HT-29 (cell line): ENCODE measurements at regions not wholly inside any gene's neighbourhood (a gene's known extent, or its start where the extent isn't known, plus 50 kb on each side); places are given as distances from the start of the nearest gene placed in this dataset.

ENCODE experiments used
- DNase-seq: peaks from one replicate; pipeline ENCODE4 v3.0.0-alpha.2; 2015; ENCODE audit warnings: low spot score

DNA sequence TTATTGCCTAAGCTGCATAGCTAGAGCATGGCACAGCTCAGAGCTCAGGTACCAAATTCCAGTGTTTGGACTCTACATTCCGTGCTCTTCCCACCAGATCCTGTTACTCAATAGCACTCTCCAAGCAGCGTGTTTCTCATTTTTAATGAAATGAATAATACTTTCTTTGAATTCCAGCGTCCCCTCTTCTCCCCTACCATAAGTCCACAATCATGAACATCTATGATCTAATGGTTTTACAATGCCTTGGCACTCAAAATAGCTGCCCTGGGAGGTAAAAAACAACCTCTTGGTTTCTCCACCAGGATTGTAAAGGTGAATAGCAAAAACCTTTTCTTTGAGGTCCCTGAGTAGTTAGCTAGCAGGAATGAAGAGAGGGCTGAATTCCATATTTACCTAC is 480.0 kb upstream of the PKN2 start:
- no peak for DNase-seq

- DNase-seq: no peak
Measured at GRCh38 chr1:88204612-88205167, 479.4 kb upstream of the PKN2 start.

DNA sequence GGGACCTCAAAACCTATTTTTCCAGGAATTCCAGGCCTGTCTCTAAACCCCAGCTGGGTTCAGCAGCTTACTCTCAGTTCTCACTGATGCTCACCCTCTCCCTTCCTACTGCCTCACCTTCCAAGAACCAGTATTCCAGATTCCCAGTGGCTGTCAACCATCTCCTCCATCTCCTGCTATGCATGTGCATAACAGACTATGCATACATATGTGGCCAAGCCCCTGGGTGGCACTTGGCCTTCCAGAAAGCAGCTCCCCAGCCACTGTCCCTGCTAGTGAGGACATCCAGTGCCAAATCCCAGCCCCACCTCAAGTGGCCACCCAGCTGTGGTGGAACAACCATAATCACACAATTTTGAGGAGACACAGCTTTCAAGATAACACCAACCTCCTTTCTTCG is 475.7 kb upstream of the PKN2 start:
- no peak for DNase-seq

DNA sequence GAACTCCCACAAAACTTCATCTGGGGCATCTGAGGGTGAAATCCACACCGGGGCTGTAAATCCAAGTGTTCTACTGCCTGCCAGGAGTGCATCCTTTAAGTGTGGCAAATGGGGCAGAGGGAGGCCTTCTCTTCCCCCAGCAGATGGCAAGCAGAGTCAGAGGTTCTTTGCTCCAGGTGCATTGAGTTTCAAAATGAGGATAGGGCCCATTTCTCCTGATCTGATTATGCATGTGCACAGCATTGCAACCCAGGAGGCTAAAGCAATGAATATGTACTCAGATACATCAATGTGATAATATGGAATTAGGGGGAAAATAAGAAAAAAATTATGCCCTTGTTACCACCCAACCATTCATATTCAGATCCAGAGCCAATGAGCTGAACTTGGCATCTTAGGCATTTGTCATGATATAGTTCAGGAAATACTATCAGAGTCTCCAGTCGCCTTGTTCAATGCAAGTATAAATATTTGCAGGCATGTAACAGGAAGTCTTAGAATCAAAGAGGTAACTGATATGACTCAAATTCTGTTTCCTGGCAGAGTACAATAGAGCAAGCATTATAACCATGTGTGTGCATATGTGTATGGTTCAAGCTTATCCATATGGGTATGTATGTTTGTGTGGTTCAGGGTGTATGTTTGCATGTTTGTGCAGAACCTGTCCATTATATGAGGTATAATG is 473.8 kb upstream of the PKN2 start:
- no peak for DNase-seq

GRCh38 chr1:88216441-88216840 is 467.6 kb upstream of the PKN2 start:
- DNase-seq: no peak

DNA sequence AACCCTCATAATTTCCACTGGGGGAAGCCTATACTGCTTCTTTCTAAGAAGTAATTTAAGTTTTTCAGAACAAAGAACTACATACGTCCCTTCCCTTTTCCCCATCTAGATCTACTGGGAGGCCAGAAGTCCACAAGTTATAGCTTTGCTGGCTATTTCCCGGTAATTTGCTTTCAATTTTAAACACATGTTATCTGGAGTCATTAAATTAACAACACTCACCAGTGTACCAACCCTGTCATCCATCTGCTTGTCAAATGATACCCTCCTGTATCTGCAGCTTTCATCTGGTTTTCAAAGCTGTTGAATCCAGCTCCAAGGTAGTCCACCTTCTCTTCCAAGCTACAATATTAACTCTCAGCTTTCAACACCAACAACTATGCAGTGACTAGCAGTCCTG is 466.7 kb upstream of the PKN2 start:
- DNase-seq: no peak

GRCh38 chr1:88219521-88219920 is 464.6 kb upstream of the PKN2 start:
- no peak for DNase-seq

GRCh38 chr1:88221411-88221810 is 462.7 kb upstream of the PKN2 start:
- DNase-seq: no peak

- no peak for DNase-seq
Measured at GRCh38 chr1:88224906-88225305, 459.2 kb upstream of the PKN2 start.

- DNase-seq: peak; percentile 47
Measured at GRCh38 chr1:88228114-88228513, 456.0 kb upstream of the PKN2 start.

DNA sequence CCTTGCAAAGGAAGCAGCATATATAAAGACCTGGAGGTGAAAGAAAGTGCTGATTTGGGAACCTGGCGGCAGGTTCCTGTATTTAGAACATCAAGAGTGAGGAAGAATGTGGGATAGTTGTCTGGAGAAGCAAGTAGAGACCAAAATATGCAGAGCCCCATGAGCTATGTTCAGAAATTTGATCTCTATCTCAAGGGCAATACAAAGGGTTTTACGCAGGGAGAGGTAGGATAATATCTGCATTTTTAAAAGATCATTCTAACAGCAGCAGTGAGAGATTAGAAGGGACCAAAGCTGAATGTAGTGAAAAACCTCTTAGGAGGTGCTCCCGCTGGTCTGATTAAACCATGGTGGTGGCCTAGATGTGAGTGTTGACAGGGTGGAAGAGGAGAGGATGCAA is 453.9 kb upstream of the PKN2 start:
- no peak for DNase-seq

DNA sequence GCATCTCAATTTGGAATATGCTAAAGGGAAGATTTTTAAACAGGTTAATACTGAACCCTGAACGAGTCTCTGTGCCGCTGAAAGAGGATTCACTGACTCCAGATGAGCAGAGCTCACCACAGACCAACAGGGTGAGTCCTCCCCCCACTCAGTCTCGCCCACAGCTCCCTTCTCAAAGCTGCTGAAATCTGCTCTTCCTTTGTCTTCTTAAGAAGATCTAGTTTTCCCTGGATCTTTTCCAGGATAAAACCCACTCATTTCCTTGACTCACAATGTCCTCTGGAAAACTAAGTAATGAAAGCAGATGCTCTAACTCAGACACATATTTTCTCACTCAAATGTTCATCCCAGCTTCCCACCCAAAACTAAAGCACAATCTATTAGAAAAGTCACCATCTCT is 447.0 kb upstream of the PKN2 start:
- no peak for DNase-seq

GRCh38 chr1:88239205-88239604 is 444.9 kb upstream of the PKN2 start:
- peak; percentile 23 for DNase-seq

DNA sequence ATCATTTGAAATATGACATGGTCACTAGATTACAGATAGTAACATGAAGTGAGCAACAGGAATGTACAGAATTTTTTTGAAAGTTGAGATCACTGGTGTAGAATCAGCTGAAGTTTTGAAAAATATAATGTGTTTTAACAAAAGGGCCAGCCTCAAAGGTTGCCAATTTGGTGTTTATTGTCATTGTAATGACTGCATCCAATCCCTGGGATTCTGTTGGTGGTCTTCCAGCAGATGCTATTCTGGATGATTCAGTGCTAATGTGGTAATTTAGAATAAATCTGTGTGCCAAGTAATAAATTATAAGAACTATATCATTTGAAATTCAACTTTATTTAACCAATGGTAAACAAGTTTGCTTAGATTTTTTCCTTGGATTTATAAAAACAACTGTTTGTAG is 436.4 kb upstream of the PKN2 start:
- no peak for DNase-seq

GRCh38 chr1:88250915-88251314 is 433.2 kb upstream of the PKN2 start:
- DNase-seq: no peak

DNA sequence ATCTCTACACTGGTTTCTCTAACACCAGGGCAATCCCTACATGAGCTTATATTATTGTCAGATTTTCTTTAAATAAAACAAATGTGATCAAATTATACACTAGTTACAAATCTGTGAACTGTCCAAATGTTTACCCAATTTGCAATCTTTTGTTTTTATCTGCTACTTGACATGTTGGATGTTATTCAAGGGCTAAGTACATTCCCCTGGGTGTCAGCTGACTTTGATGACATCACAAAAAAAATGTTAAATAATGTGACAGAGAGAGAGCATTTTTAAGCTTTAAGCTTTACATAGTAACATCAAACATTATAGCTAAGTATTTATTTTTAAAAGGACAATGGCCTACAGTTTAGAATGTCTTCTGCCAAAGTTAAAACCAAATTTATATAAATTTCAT is 431.3 kb upstream of the PKN2 start:
- DNase-seq: no peak

DNA sequence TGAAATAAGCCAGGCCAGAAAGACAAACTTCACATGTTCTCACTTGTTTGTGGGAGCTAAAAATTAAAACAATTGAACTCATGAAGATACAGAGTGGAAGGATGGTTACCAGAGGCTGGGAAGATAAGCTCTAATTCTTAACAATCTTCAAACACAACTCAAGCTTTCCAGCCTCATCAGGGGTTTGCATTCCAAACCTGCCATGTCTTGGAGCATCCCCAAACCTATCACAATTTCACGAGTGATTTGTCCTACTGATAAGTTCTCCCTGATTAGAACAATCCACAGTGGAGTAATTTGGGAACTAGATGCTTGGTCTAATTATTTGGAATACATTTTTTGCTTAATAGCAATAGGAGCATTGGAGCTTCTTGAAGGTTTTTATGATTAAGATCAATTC is 418.5 kb upstream of the PKN2 start:
- no peak for DNase-seq

GRCh38 chr1:88266051-88266450 is 418.0 kb upstream of the PKN2 start:
- no peak for DNase-seq

DNA sequence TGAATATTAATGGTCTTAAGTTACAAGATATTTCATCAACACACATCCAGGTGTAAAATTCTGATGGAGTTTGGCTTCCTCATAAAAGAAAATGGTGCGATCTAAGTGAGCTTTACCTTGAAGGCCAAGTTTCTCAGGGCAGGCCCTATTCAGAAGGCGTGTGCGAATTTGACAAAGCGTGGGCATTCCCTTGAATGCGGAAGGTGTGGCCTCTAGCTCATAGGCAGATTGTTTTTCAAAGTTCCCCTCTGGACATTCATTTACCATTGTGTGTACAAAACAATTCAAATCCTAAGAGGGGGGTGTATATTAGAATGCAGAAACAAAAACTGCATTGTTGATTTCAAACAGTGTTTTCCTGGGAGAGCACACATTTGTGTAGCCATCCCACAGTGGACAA is 411.9 kb upstream of the PKN2 start:
- no peak for DNase-seq

- no peak for DNase-seq
Measured at GRCh38 chr1:88274431-88274830, 409.6 kb upstream of the PKN2 start.

- no peak for DNase-seq
Measured at GRCh38 chr1:88275259-88275862, 408.7 kb upstream of the PKN2 start.

GRCh38 chr1:88276163-88276562 is 407.9 kb upstream of the PKN2 start:
- DNase-seq: no peak

- DNase-seq: no peak
Measured at GRCh38 chr1:88284066-88284465, 400.0 kb upstream of the PKN2 start.
